NCI-H2107 treated with DMSO at 0.1 percent for 48 hours (cell line): ENCODE measurements at regions not wholly inside any gene's neighbourhood (a gene's known extent, or its start where the extent isn't known, plus 50 kb on each side); places are given as distances from the start of the nearest gene placed in this dataset.

Experiments
- DNase-seq: peaks from one replicate; lab custom pipeline; 2025; ENCODE audit not compliant: unreplicated experiment; lab: John Stamatoyannopoulos, UW

GRCh38 chr5:27494887-27495286 is 456.5 kb upstream of the CDH9 start:
- DNase-seq = no peak

GRCh38 chr5:27491746-27492439 is 453.5 kb upstream of the CDH9 start:
- no peak for DNase-seq

- no peak for DNase-seq
These were observed 452.7 kb upstream of the CDH9 start for GRCh38 chr5:27491047-27491446.

DNA sequence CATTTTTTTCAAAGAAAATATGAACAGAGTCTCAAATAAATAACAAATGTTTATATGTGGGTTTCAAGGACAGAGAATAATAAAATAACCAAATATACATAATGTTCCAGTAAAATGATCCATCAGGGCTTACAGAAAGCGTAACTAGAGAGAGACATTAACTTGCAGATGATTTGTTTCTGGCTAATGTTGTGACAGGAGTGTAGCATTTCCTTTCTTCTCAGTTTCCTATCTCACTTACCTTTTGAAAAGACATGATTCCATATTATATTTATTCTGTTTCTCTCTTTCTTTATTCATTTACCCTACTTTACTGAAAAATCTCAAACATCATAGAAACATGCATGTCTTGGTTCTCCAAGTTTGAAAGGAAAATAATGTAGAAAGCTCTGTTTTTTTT is 451.3 kb upstream of the CDH9 start:
- DNase-seq = no peak

- DNase-seq = no peak
These were observed 444.3 kb upstream of the CDH9 start for GRCh38 chr5:27482663-27483062.

- no peak for DNase-seq
These were observed 441.5 kb upstream of the CDH9 start for GRCh38 chr5:27479859-27480258.

DNA sequence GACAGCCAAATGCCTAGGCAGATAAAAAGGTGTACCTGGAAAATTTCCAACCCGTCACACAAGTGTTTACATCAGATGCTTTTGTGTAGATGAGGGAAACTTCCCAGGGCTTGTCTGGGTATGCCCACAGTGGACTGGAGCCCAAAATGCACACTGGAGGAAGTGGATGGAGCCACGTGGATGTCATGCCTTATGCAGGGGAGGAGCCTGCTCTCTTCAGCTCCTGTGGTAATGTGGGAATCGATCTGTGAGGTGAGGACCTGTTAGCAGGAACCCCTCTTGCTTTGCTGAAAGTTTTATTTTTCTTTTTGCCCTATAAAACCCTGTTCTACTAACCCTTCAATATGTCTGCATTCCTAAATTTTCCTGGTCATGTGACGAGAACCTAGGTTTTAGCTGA is 439.2 kb upstream of the CDH9 start:
- no peak for DNase-seq

- DNase-seq = no peak
These were observed 438.1 kb upstream of the CDH9 start for GRCh38 chr5:27476356-27476988.

- DNase-seq = no peak
These were observed 436.7 kb upstream of the CDH9 start for GRCh38 chr5:27475063-27475462.

DNA sequence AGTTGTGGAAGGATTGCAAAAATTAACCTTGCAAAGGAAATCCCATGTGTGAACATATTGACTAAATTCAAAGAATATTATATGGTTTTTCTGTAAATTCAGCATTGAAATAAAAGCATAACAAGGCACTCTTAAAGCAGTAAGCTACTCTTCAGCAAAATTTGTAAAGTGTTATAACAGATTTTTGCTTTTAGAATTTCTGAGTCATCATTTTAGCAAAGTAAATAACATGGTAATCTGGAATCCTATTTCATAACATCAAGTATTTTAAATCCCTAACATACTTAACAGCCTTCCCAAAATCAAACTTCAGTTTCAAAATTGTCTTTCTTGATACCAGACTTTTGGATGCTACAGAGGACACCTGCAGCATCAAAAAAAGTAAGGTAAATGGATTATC is 436.0 kb upstream of the CDH9 start:
- no peak for DNase-seq

DNA sequence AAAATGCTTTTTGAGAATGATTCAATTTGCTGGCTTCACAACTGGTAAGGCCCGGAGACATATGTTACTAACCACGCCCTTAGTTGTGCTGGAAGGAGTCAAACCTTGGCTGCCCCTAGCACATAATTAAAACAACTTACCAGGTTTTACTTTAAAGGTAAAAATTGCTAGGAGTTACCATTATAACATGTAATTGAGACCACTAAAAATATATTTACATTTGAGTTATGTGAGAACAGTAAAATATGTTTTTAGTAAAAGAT is 435.6 kb upstream of the CDH9 start:
- no peak for DNase-seq

DNA sequence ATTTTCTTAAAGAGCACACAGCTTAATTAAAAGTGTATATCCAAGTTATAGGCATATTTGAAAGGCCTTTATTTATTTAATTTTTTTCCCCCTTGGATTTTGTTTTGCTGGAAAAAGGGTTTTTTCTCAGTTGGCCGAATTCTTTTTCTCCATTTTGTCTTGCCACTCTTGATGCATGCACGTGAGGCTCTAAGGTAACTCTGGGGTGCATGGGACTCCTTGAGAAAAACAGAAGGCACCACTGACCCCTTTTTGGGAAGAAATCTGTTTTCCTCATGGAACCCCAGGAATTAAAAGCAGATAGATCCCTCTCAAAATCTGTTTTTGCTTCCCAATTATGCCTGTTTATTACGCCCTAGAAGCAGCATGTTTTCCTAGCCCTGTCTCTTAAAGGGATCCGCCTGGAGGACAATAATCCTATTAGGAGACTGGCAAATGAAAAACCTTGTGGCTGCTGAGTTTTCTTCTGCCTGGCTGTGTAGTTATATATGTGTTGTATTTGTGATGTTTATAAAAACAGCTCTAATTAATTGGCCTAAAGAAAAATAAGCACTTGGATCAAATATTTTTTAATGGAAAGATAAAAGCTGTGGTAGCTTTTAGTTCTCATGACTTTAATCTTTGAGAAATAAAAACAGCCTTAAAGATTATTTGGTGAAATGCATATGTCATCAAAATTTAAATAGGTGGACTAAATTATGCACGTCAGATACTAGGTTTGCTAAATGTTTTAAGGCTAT is 435.1 kb upstream of the CDH9 start:
- DNase-seq = no peak

GRCh38 chr5:27472871-27473270 is 434.5 kb upstream of the CDH9 start:
- no peak for DNase-seq

DNA sequence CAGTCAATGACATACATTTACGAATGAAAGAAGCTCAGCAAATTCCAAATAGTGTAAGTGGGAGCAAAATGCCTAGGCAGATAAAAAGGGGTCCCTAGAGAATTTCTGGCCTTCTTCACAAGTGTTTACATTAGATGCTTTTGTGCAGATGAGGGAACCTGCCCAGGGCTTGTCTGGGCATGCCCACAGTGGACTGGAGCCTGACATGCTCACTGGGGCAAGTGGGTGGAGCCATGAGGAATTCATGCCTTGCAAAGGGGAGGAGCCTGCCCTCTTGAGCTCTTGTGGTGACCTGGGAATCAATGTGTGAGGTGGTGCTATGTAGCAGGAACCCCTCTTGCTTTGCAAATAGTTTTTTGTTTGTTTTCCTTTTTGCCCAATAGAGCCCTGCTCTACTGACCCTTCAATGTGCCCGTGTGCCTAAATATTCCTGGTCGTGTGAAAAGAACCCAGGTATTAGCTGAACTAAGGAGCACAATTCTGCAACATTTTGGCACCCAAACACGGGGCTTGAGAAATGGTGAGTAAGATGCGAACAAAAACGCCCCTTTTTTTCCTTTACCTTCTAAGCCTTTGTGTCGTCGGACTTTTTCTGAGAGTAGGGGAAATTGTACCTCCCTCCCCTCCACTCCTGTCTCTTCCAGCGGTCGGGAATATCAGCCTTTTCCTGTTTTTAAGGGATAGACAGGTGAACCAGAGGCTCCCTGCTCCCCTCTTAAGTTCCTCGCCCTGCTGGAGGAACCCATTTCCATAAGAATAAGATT is 433.8 kb upstream of the CDH9 start:
- no peak for DNase-seq

GRCh38 chr5:27466959-27467358 is 428.6 kb upstream of the CDH9 start:
- no peak for DNase-seq

GRCh38 chr5:27465140-27465539 is 426.8 kb upstream of the CDH9 start:
- DNase-seq = peak; percentile 1

- DNase-seq = no peak
These were observed 425.2 kb upstream of the CDH9 start for GRCh38 chr5:27463446-27464149.

GRCh38 chr5:27462936-27463335 is 424.6 kb upstream of the CDH9 start:
- no peak for DNase-seq

GRCh38 chr5:27458287-27458686 is 419.9 kb upstream of the CDH9 start:
- DNase-seq = no peak

GRCh38 chr5:27451377-27451776 is 413.0 kb upstream of the CDH9 start:
- no peak for DNase-seq

DNA sequence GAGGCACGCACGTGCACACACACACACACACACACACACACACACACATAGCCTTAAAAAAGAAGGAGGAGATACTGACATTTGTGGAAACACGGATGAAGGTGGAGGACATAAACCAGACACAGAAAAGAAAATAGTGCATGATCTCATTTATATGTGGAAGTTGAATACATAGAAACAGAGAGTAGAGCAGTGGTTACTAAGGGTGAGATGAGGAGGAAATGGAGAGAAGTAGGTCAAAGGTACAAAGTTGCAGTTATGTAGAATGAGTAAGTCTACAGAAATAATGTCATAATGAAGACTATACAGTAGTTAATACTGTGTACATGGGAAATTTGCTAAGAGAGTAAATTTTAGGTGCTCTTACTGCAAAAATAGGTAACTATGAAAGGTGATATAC is 412.2 kb upstream of the CDH9 start:
- no peak for DNase-seq
